Karpas-422 (cell line): ENCODE measurements at regions not wholly inside any gene's neighbourhood (a gene's known extent, or its start where the extent isn't known, plus 50 kb on each side); places are given as distances from the start of the nearest gene placed in this dataset.
"Not testable (repeated sequence)": the region's sequence is repeated elsewhere in the genome, so short reads cannot be mapped to it uniquely, and the experiment has no call there.

Source experiments
- DNase-seq: peaks from one replicate; pipeline ENCODE4 v3.0.0-alpha.2; 2015
- H2AFZ ChIP-seq: fragments of 200-600 bp; sonication (generic); 2 replicates; pipeline ENCODE4 v1.6.1; 2014; ENCODE audit warnings: antibody characterized with exemption, low read length, mixed read lengths
- H3K27ac ChIP-seq: fragments of 200-600 bp; sonication (generic); 2 replicates; pipeline ENCODE4 v1.5.1; 2014; ENCODE audit warnings: mild to moderate bottlenecking, low read length, moderate library complexity
- H3K27me3 ChIP-seq: fragments of 200-600 bp; sonication (generic); 2 replicates; pipeline ENCODE4 v1.6.1; 2014; ENCODE audit warnings: low read length, mixed read lengths
- H3K36me3 ChIP-seq: fragments of 200-600 bp; sonication (generic); 2 replicates; pipeline ENCODE4 v1.6.1; 2014; ENCODE audit warnings: low read length, mixed read lengths; ENCODE audit not compliant: insufficient read depth
- H3K4me1 ChIP-seq: fragments of 200-600 bp; sonication (generic); 2 replicates; pipeline ENCODE4 v1.6.1; 2014; ENCODE audit warnings: mild to moderate bottlenecking, low read length, mixed read lengths
- H3K4me2 ChIP-seq: fragments of 200-600 bp; sonication (generic); 2 replicates; pipeline ENCODE4 v1.6.1; 2014; ENCODE audit warnings: low read length, low read depth, mild to moderate bottlenecking; ENCODE audit not compliant: poor library complexity, severe bottlenecking
- H3K4me3 ChIP-seq: fragments of 200-600 bp; sonication (generic); 2 replicates; pipeline ENCODE4 v1.5.1; 2014; ENCODE audit warnings: mild to moderate bottlenecking, antibody characterized with exemption, low read length, mixed read lengths
- H3K79me2 ChIP-seq: fragments of 200-600 bp; sonication (generic); 2 replicates; pipeline ENCODE4 v1.6.1; 2014; ENCODE audit warnings: mild to moderate bottlenecking, low read length, mixed read lengths
- H3K9ac ChIP-seq: fragments of 200-600 bp; sonication (generic); 2 replicates; pipeline ENCODE4 v1.6.0; 2014; ENCODE audit warnings: low read length
- H3K9me2 ChIP-seq: fragments of 200-600 bp; sonication (generic), shearing (Covaris generic); replicated peaks from 2 replicates; pipeline ENCODE4 v1.6.0; 2014; ENCODE audit warnings: mild to moderate bottlenecking, low read length, moderate library complexity; ENCODE audit not compliant: insufficient read depth
- H3K9me3 ChIP-seq: fragments of 300-700, 200-600 bp; sonication (generic); 2 replicates; pipeline ENCODE4 v1.6.1; 2014; ENCODE audit warnings: low read length, mixed read lengths
- H4K20me1 ChIP-seq: fragments of 200-600 bp; sonication (generic); 2 replicates; pipeline ENCODE4 v1.6.1; 2014; ENCODE audit warnings: mild to moderate bottlenecking, antibody characterized with exemption, low read length, low read depth; ENCODE audit not compliant: insufficient read depth

- Histone ChIP-seq H4K20me1 (no peaks in the 10 kb centered on the region), H3K4me1 (peaks cover 48% of the 10 kb centered on the region), H3K4me3 (no peak overlapping the region), H3K4me2 (no peak overlapping the region), H3K27ac (no peak overlapping the region), H3K9me2 (no peaks in the 10 kb centered on the region), H3K36me3 (no peaks in the 10 kb centered on the region), H2AFZ (no peak overlapping the region), H3K27me3 (no peaks in the 10 kb centered on the region), H3K9ac (no peak overlapping the region), H3K79me2 (no peaks in the 10 kb centered on the region), H3K9me3 (no peaks in the 10 kb centered on the region)
- no peak for DNase-seq
These were observed 378.9 kb downstream of the DLEU7 start for GRCh38 chr13:50464349-50465251.

DNA sequence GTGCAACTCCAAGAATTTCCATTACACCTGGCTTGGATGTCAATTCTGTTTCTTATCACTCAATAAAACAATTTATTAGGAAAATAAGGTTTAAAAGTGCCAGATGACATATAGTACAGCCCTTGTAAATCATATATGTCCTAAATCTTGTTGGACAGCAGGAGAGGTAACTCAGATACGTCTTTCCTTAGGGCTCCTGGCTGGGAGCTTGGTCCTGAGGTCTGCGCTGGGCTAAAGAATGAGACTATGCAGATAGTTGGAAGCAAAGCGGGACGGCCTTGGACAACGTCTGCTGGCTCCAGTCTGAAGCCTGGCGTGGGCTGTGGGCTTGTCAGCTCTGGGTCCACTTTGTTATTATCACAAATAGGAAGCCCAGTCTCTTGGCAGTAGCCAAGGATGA is 377.0 kb downstream of the DLEU7 start:
- no peak overlapping the region for H3K4me2 ChIP-seq

DNA sequence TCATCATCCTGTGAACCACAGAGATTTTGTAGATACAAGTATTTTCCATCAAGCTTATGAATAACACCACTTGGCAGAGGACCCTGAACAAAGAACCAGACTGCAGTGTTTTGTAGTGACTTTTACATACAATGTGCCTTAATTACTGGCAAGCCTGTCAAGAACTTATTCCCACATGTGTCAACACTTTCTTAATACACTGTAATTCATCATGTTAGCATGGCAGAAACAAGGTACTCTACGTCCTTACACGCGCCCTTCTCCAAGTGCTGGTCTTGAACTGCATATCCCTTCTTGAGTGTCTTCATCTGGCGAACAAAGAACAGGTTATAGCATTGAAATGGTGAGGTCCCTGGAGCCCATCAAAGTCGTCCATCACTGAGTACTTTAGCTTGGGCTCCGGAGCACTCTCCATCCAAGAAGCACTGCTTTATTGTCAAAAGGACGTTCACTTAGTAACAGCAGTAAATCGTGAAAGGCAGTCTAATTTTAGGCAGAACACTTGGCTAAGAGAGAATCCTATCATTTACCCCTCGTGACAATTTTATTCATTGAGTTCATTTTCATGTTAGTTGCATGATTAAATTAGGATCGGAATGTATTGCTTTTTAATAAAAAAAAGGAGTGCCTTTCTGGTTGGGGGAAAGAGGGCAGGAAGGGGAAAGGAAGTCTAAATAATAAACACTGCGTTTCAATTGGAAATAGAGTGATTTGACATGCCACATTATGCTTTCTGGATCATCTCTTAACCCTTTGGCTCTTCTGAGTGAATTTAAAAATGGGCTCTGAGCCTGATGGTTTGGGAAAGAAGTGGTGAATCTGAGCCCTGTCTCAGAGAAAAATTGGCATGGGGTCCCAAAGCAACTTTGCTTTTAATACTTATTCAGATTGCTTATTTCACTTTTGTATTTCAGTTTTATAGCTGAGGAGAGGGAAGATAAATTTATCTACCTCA is 376.1 kb downstream of the DLEU7 start:
- Histone ChIP-seq H3K4me2 (no peak overlapping the region), H3K9ac (no peak overlapping the region), H3K9me2 (no peaks in the 10 kb centered on the region), H3K9me3 (no peaks in the 10 kb centered on the region), H3K4me3 (no peak overlapping the region), H2AFZ (no peak overlapping the region; the same call in 1 of the 2 replicates), H3K27ac (no peak overlapping the region), H4K20me1 (no peaks in the 10 kb centered on the region), H3K79me2 (no peaks in the 10 kb centered on the region), H3K4me1 (peaks cover 33% of the 10 kb centered on the region), H3K36me3 (no peaks in the 10 kb centered on the region), H3K27me3 (no peaks in the 10 kb centered on the region)
- DNase-seq = no peak

More for the DNA sequence above, 377.0 kb downstream of the DLEU7 start:
- Histone ChIP-seq H3K79me2 (no peaks in the 10 kb centered on the region), H3K4me3 (no peak overlapping the region), H2AFZ (no peak overlapping the region), H3K4me1 (peaks cover 36% of the 10 kb centered on the region), H4K20me1 (no peaks in the 10 kb centered on the region), H3K9me2 (no peaks in the 10 kb centered on the region), H3K27ac (no peak overlapping the region), H3K9ac (no peak overlapping the region), H3K36me3 (no peaks in the 10 kb centered on the region), H3K9me3 (no peaks in the 10 kb centered on the region), H3K27me3 (no peaks in the 10 kb centered on the region)
- DNase-seq = no peak

DNA sequence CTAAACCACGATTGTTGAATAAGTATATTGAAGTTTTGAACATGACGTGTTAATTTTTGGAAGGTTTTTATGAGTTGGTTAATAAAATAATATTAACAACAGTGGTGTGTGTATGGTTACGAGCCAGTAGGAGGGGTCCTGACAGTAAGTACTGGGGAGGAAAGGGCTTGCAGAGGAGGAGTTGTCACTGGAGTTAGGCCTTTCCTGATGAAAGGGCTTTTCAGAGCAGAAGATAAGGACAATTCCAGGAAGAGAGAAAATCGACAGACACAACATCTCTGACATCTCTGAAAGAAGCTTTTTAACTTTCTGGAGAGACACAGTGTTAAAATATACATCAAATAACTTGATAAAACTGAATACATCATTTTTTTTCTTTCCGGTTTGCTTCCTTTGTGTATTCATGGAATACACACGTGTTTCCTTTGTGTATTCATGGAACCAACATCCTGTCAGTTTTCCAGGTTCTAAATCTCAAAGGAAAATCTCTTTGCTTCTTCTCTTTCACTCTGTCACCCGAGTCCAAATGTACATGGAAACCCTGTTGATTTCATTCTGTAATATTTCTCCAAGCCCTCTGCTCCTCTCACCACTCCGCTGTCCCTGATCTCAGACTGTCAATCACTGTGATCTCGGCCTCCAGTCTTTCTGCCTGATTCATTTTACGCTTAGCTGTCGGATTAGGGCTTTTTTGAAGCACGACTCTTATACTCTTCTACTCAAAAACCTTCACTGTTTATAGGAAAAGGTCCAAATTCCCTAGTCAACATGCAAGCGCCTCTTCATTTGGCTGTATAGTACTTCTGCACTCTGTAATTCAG is 374.4 kb downstream of the DLEU7 start:
- no peak overlapping the region for H3K9ac ChIP-seq
- H3K4me1 ChIP-seq = peaks cover 34% of the 10 kb centered on the region
- no peaks in the 10 kb centered on the region for H3K79me2 ChIP-seq
- no peaks in the 10 kb centered on the region for H4K20me1 ChIP-seq
- H3K9me2 ChIP-seq = no peaks in the 10 kb centered on the region
- H2AFZ ChIP-seq = no peak overlapping the region
- H3K27me3 ChIP-seq = no peaks in the 10 kb centered on the region
- H3K4me2 ChIP-seq = no peak overlapping the region
- no peak for DNase-seq
- H3K36me3 ChIP-seq = no peaks in the 10 kb centered on the region
- no peaks in the 10 kb centered on the region for H3K9me3 ChIP-seq
- no peak overlapping the region for H3K4me3 ChIP-seq
- no peak overlapping the region for H3K27ac ChIP-seq

GRCh38 chr13:50473050-50473449 is 370.4 kb downstream of the DLEU7 start:
- H3K9ac ChIP-seq, H3K36me3 ChIP-seq, DNase-seq, H3K4me3 ChIP-seq, H2AFZ ChIP-seq, H3K27ac ChIP-seq, H3K27me3 ChIP-seq, H3K9me2 ChIP-seq, H3K4me2 ChIP-seq, H4K20me1 ChIP-seq, H3K79me2 ChIP-seq, H3K9me3 ChIP-seq: not testable (repeated sequence)
- H3K4me1 ChIP-seq = peaks cover 36% of the 10 kb centered on the region

- no peak for DNase-seq
- H3K27me3 ChIP-seq = no peaks in the 10 kb centered on the region
These were observed 369.3 kb downstream of the DLEU7 start for GRCh38 chr13:50474088-50474662.

DNA sequence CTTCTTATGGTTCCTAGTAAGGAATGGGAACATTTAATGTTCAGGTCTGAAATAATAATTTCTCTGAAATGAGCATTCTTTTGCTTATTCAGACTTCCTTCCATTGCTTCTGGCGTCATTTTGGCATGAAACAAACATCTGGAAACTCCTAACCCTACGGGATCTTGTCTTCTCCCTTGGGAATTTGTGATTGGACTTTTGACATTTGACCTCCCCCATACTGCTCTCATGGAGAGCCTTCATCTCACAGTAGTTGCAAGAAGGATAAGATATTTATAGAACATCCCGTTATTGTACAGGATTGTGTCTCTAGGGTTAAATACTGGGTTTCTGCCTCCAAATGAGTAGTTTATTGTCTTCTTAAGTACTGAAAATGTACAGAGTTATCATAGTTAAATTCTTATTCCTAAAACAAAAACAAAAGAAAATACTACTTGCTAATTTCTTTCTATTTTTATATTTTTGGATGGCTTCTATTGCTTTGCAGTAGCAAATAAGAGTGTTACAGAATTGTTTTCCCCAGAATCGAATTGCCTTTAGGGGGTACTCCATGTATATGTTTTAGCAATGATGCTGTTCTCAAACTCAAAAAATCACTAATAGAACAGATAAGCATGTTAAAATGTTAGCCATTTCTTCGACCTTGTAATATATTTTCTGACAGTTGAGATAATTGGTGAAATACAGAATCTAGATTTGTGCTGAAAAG is 366.8 kb downstream of the DLEU7 start:
- Histone ChIP-seq H3K9ac (no peak overlapping the region), H3K9me3 (no peaks in the 10 kb centered on the region), H3K36me3 (no peaks in the 10 kb centered on the region), H2AFZ (peak overlapping the region; percentile 63), H4K20me1 (no peaks in the 10 kb centered on the region), H3K79me2 (no peaks in the 10 kb centered on the region), H3K4me1 (peaks cover 46% of the 10 kb centered on the region), H3K4me3 (no peak overlapping the region), H3K4me2 (no peak overlapping the region), H3K27me3 (no peaks in the 10 kb centered on the region), H3K27ac (peak overlapping the region; percentile 37; the same call in 1 of the 2 replicates), H3K9me2 (no peaks in the 10 kb centered on the region)
- no peak for DNase-seq

More at GRCh38 chr13:50474088-50474662, 369.3 kb downstream of the DLEU7 start:
- H3K4me1 ChIP-seq = peaks cover 29% of the 10 kb centered on the region
- H3K9me3 ChIP-seq = no peaks in the 10 kb centered on the region
- H3K79me2 ChIP-seq = no peaks in the 10 kb centered on the region
- H3K36me3 ChIP-seq = no peaks in the 10 kb centered on the region
- H2AFZ ChIP-seq = no peak overlapping the region; the same call in 1 of the 2 replicates
- H3K27ac ChIP-seq = peak overlapping the region; percentile 31
- H3K9me2 ChIP-seq = no peaks in the 10 kb centered on the region
- H4K20me1 ChIP-seq = no peaks in the 10 kb centered on the region
- no peak overlapping the region for H3K4me2 ChIP-seq
- no peak overlapping the region for H3K9ac ChIP-seq
- H3K4me3 ChIP-seq = no peak overlapping the region
